ENCODE measurements at regions not wholly inside any gene's neighbourhood (a gene's known extent, or its start where the extent isn't known, plus 50 kb on each side); places are given as distances from the start of the nearest gene placed in this dataset.

GRCh38 chr2:226526716-226527115 is 272.9 kb downstream of the IRS1 start:
- no peak for DNase-seq (ENCODE audit: low spot score)

- no peak for DNase-seq (ENCODE audit: low spot score)
Measured at GRCh38 chr2:226524381-226524843, 275.2 kb downstream of the IRS1 start.

- no peak for DNase-seq (ENCODE audit: low spot score)
Measured at GRCh38 chr2:226520723-226521122, 278.9 kb downstream of the IRS1 start.

- no peak for DNase-seq (ENCODE audit: low spot score)
Measured at GRCh38 chr2:226515344-226516055, 284.1 kb downstream of the IRS1 start.

DNA sequence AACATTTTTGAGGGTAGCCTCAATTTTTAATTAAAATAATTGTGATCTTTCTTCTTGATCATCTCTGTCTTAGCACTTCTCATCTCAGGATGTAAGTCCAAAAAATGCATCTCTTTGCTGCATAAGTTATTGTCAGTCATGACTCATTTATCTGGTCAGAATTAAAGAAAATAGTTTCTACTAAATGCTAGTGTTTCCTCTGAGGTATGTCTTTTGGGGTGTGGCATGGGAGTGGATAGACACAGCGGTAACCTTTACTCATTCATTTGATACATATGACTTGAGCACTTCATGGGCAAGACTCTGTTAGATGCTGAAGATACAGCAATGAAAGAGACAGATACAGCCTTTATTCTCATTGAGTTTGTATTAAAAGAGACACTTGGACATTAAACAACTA is 284.7 kb downstream of the IRS1 start:
- no peak for DNase-seq (ENCODE audit: low spot score)

DNA sequence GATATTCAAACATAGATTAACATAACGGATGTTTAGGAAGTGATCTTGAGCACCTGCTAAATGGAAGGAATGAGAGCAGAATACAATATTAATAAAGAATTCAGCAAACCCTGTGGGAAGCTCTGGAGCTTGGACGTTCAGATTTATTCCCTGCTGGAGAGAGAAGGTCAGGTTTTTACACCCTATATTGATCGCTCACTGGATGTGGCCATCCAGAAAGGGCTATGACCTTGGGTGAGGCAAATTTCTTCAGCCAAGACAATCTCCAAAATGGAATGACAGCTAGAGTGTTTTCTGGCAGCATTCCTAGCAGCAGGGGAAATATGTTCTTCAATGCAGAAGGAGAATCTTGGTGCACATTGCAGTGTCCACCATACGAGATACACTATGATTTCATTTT is 288.3 kb downstream of the IRS1 start:
- DNase-seq (ENCODE audit: low spot score): no peak

DNA sequence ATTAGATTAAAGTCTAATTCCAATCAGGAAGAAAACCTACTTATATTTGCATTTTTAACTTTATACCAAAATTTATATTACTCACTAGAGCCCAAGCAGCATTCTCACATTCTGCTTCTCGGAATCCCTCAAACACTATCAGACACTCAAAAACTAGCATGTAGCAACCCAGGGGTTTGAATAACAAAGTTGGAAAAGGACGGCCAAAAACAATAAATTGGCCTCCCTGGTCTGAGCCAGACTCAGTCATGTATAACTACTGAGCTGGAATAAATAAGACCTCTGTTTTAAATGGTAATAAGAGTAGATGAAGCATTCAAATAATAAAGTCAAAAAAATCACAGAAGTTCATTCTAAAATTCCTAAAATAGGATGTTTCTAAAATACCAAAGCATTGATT is 290.9 kb downstream of the IRS1 start:
- DNase-seq (ENCODE audit: low spot score): no peak

- no peak for DNase-seq (ENCODE audit: low spot score)
Measured at GRCh38 chr2:226508005-226508404, 291.6 kb downstream of the IRS1 start.

DNA sequence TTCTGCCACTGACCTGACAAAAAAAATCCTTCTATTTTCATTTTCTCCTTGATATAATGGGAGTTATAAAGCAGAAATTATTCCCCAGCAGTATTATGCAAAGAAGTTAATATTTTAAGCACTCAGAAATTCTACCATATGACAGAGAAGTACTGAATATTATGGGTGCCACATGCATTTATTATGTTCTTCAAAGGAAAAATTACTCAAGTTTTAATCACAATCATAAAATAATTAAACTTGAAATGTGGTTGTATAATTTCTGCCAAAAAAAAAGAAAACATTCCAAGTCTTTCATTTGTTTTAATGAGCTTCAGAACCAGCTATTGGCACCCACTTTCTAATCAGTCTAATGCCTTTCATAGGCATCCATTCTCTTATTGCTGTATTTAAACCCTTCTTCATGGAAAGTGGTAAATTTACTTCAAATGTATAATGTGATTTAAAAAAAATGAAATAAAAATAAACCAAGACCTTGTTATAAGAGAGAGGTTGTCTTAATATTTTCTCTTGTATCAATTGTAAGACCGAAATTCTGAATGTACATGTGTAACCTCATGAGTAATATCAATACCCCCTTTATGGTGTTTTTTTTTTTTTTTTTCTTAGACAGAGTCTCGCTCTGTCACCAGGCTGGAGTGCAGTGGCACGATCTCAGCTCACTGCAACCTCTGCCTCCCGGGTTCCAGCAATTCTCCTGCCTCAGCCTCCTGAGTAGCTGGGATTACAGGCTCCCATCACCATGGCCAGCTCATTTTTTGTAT is 302.3 kb downstream of the IRS1 start:
- no peak for DNase-seq (ENCODE audit: low spot score)

- DNase-seq (ENCODE audit: low spot score): no peak
Measured at GRCh38 chr2:226496273-226496550, 303.4 kb downstream of the IRS1 start.

DNA sequence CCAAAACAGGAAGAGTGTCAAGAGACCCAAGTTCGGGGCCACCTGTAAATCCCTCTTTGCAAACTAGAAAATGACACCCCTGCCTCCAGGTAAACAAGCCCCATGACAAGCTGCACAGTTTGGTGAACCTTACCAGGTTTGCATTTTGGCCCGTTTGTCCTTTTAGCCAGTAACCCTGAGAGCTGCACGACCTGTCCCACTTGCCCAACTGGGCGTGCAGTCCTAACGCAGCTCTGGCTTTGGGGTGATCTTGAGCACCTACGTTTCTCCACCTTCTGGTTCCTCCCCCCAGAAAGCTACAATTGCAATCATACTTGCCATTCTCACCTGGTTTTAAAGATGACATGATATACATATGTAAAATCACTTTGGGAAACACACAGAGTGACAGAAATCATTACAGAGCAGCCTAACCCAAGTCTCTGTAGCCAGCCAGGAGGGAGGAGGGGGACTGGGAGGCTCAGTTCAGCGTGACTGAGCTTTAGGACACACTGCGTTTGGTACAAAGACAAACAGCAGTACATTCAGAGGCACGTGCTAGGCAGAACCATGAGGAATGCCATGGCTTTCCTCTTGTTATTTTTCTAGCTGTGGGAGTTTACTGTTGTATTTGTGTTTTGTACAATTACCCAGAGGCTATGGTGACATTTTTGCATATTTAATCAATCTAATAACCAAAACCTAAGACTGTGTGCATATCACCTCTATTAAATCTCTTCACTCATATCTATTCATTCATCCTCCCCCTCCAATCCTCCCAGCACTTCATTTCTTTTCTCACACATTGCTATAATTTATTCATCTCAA is 304.0 kb downstream of the IRS1 start:
- no peak for DNase-seq (ENCODE audit: low spot score)

- no peak for DNase-seq (ENCODE audit: low spot score)
Measured at GRCh38 chr2:226491112-226491511, 308.5 kb downstream of the IRS1 start.

DNA sequence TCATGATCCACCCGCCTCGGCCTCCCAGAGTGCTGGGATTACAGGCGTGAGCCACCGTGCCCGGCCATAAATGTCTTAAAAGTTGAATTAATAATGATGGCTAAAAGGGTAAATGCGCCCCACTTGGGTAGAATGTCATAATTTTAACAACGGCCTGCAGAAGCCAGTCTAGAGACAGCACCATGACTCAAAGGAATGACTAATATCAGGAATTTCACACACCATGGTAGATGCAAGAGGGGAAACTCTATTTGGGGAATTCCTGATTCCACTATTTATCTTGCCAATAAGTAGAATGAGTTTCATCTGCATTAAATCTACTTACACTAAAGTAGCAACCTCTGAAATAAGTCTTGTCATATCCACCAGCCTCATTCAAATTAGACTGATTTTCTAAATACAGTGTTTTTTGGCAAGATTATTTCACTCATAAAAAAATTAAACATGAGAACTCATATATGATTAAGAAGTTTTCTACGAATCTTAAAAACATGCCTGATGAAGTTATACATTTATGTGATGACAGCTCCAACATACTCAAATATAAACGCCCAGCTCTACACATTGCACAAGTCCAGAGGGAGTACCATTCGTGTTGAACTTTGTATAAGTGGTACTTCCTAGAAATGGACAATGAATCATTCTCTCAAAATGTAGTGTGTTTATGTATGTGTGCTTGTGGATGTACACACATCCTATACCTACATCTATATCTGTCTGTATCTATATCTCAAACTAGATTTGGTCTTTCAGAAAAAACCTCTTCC is 309.7 kb downstream of the IRS1 start:
- DNase-seq (ENCODE audit: low spot score): no peak

DNA sequence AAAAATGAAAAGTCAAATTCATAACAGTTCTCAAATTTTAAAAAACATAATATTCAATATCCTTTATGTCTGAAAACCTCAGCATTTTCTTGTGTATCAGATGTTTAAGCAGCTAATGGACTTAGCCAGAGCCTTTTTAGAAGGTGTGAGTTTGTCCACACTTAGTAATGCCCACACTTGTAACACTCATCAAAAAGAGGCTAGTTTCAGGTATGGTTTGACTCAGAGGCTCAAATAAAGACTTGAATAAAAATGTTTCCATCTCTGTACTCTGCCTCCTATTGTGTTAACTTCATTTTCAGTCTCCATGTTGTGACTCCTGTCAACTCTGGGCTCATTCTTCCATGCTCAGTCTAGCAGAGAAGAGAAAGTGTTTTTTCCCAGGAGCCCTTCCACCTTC is 311.6 kb downstream of the IRS1 start:
- no peak for DNase-seq (ENCODE audit: low spot score)

- DNase-seq (ENCODE audit: low spot score): no peak
Measured at GRCh38 chr2:226487573-226487972, 312.0 kb downstream of the IRS1 start.

DNA sequence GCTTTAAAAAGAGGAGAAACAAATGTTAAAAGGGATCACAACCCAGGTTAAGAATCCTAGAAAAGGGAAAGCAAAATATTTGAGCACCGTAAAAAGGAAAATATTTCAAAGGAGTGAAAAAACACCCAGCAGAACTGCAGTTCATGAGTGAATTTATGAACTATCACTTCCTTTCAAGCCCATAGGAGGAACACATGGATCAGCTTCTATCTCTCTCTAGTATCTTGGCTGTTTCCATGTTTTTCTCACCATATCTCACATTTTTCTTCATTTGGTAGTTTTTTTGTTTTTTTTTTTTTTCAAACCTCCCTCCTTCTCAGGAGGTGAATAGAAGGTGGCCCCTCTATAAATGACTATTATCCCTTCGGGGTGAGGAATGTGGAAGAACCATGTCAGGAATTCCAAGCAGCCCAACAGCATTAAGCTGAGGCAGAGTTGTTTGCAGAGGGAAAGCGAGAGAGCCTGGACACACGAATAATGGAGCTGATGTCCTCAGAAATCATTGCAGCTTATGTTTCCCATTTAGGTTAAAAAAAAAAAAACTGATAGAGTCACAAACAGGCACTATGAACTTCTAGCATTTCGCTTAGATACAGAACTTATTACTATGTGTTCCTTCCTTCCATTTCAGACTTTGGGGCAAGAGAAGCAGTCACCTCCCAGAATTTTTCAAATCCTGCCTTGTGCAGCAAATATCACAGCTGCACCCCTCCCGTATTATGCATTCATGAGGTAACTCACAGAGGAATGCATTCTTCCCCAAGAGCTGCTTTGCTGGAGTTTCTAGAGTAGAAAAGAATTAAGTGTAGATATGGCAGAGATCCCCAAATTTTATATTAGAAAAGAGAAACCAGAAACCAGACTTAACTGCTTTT is 315.6 kb downstream of the IRS1 start:
- no peak for DNase-seq (ENCODE audit: low spot score)

DNA sequence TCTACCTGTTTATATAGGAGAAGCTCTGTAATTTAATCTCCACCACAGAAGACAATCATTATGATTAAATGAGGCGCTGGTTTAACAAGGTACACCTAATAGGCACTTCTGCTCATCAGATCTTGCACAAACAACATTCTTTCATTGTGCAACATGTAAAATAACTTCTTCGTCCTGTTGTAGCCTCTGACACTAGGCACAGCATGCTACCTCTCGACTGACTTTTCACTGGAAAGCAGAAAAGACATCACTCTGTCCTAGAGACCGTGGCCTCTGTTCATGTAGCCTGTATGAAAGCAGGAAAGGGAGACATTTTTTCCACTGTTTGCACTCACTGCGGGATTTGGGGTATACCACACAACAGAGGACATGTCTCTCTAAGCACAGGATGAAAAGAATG is 316.5 kb downstream of the IRS1 start:
- no peak for DNase-seq (ENCODE audit: low spot score)

- no peak for DNase-seq (ENCODE audit: low spot score)
Measured at GRCh38 chr2:226478109-226478809, 321.4 kb downstream of the IRS1 start.

GRCh38 chr2:226477221-226478108 is 322.2 kb downstream of the IRS1 start:
- DNase-seq (ENCODE audit: low spot score): no peak

- no peak for DNase-seq (ENCODE audit: low spot score)
Measured at GRCh38 chr2:226475650-226476049, 324.0 kb downstream of the IRS1 start.

Measured in kidney capillary endothelial cell (primary cell).